ENCODE measurements at regions not wholly inside any gene's neighbourhood (a gene's known extent, or its start where the extent isn't known, plus 50 kb on each side); places are given as distances from the start of the nearest gene placed in this dataset.

DNA sequence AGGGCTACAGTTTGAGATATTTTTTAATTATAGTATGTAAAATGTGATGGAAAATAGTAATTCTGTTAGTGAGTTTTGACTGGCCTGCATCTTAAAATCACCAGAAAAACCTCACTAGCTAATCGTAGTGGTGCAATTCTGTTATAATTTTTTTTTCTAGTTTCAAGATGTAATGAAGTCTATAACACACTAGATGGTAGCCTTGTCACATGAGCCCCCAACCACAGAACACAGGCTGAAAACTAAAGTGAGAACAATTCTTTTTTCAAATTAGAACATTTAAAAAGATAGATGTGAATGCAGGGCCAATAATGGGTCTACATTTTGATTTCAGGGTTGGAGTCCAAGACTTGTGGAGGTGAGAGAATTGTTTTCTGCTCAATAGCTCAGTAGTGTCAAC, 83.3 kb upstream of the KCNH8 start:
- Histone ChIP-seq H3K4me3 (ENCODE audit: low read depth, low read length, poor library complexity, severe bottlenecking) (no peak overlapping the region), H3K27me3 (replicated peaks; ENCODE audit: insufficient read depth, low read depth, low read length, poor library complexity) (no peaks in the 10 kb centered on the region), H3K4me1 (ENCODE audit: insufficient read depth, low read length, poor library complexity, severe bottlenecking) (no peaks in the 10 kb centered on the region), H3K36me3 (ENCODE audit: insufficient read depth, low read length, poor library complexity, severe bottlenecking) (no peaks in the 10 kb centered on the region), H3K27ac (ENCODE audit: low read depth, low read length, poor library complexity, severe bottlenecking) (no peak overlapping the region), H3K9me3 (ENCODE audit: low read depth, low read length, poor library complexity, severe bottlenecking) (no peaks in the 10 kb centered on the region)
- no peak for TF ChIP-seq EZH2 (IDR thresholded peaks at IDR 0.05; ENCODE audit: borderline replicate concordance, low read depth, low read length, poor library complexity, severe bottlenecking)
- TF ChIP-seq, protein P1, sequence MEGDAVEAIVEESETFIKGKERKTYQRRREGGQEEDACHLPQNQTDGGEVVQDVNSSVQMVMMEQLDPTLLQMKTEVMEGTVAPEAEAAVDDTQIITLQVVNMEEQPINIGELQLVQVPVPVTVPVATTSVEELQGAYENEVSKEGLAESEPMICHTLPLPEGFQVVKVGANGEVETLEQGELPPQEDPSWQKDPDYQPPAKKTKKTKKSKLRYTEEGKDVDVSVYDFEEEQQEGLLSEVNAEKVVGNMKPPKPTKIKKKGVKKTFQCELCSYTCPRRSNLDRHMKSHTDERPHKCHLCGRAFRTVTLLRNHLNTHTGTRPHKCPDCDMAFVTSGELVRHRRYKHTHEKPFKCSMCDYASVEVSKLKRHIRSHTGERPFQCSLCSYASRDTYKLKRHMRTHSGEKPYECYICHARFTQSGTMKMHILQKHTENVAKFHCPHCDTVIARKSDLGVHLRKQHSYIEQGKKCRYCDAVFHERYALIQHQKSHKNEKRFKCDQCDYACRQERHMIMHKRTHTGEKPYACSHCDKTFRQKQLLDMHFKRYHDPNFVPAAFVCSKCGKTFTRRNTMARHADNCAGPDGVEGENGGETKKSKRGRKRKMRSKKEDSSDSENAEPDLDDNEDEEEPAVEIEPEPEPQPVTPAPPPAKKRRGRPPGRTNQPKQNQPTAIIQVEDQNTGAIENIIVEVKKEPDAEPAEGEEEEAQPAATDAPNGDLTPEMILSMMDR (conservative IDR thresholded peaks at IDR 0.05; ENCODE audit: low read depth, low read length), result peak; percentile 29; the same call in 1 of the 2 replicates
- ChIA-PET POLR2A (ENCODE audit: low non-redundant PET) (no interaction called here), CTCF (no interaction called here)
- DNase-seq (ENCODE audit: low spot score), result peak; percentile 3
- BruUV-seq (replicated peaks), result no TSS peak
- intact Hi-C loops (cut with micrococcal nuclease; ENCODE audit: unreplicated experiment), result loop anchor here (2.0 to 5.0 kb wide), 3 partner anchors 282 to 802 kb away; no protein-coding TSS in a partner anchor

DNA sequence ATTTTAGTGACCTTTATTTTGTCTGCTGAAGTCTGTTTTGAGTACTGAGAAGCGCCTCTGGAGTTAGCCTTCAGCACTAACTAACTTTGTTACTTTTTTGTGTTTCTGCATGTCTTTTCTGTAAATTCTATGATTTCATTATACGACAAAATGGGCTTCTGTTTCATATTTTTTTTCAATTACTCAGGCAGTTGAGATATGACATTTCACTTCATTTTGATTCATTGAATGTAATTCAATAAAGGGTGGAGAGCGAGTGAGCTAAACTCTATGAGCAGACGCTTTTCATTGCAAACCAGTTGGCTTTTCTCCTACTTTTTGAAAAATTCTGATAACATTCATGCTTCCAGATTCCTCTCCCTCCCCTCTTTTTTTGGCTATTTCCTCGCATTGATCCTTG, 84.4 kb upstream of the KCNH8 start:
- intact Hi-C loops (cut with micrococcal nuclease; ENCODE audit: unreplicated experiment), result loop anchor here (2.0 kb wide), 1 partner anchor 479 kb away; no protein-coding TSS in a partner anchor
- H3K4me1 ChIP-seq (ENCODE audit: insufficient read depth, low read length, poor library complexity, severe bottlenecking), result no peaks in the 10 kb centered on the region
- TF ChIP-seq, protein P1 (conservative IDR thresholded peaks at IDR 0.05; ENCODE audit: low read depth, low read length), result no peak
- no peak for TF ChIP-seq EZH2 (IDR thresholded peaks at IDR 0.05; ENCODE audit: borderline replicate concordance, low read depth, low read length, poor library complexity, severe bottlenecking)
- DNase-seq (ENCODE audit: low spot score), result no peak
- BruUV-seq (replicated peaks), result no TSS peak
- no peaks in the 10 kb centered on the region for H3K27me3 ChIP-seq (replicated peaks; ENCODE audit: insufficient read depth, low read depth, low read length, poor library complexity)
- H3K9me3 ChIP-seq (ENCODE audit: low read depth, low read length, poor library complexity, severe bottlenecking), result no peaks in the 10 kb centered on the region
- H3K27ac ChIP-seq (ENCODE audit: low read depth, low read length, poor library complexity, severe bottlenecking), result no peak overlapping the region
- POLR2A ChIA-PET (ENCODE audit: low non-redundant PET), result no interaction called here
- H3K4me3 ChIP-seq (ENCODE audit: low read depth, low read length, poor library complexity, severe bottlenecking), result no peak overlapping the region
- CTCF ChIA-PET, result no interaction called here
- H3K36me3 ChIP-seq (ENCODE audit: insufficient read depth, low read length, poor library complexity, severe bottlenecking), result no peaks in the 10 kb centered on the region

DNA sequence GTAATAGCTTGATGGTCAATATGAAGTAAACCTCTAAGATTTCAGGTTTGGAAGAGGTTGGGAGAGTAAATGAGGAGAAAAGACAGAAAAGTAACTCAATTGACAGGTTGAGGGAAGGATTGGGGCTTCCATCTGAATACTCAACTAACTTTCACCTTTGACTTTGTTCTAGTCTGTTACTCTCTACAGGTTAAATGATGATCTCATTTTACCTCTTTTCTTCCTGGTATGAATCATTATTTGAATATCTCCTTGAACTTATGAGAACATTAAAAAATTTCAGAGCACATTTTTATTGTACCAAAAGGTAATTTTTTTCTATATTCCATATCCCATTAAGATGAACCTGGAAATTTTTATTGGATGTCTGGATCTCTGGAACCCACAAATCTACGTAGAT, 87.9 kb upstream of the KCNH8 start:
- POLR2A ChIA-PET (ENCODE audit: low non-redundant PET), result no interaction called here
- DNase-seq (ENCODE audit: low spot score), result no peak
- no peak overlapping the region for H3K27ac ChIP-seq (ENCODE audit: low read depth, low read length, poor library complexity, severe bottlenecking)
- no peak overlapping the region for H3K4me3 ChIP-seq (ENCODE audit: low read depth, low read length, poor library complexity, severe bottlenecking)
- H3K36me3 ChIP-seq (ENCODE audit: insufficient read depth, low read length, poor library complexity, severe bottlenecking), result no peaks in the 10 kb centered on the region
- TF ChIP-seq, protein P1 (conservative IDR thresholded peaks at IDR 0.05; ENCODE audit: low read depth, low read length), result no peak
- TF ChIP-seq EZH2 (IDR thresholded peaks at IDR 0.05; ENCODE audit: borderline replicate concordance, low read depth, low read length, poor library complexity, severe bottlenecking), result no peak
- H3K4me1 ChIP-seq (ENCODE audit: insufficient read depth, low read length, poor library complexity, severe bottlenecking), result no peaks in the 10 kb centered on the region
- no TSS peak for BruUV-seq (replicated peaks)
- no peaks in the 10 kb centered on the region for H3K27me3 ChIP-seq (replicated peaks; ENCODE audit: insufficient read depth, low read depth, low read length, poor library complexity)
- no peaks in the 10 kb centered on the region for H3K9me3 ChIP-seq (ENCODE audit: low read depth, low read length, poor library complexity, severe bottlenecking)
- intact Hi-C loops (cut with micrococcal nuclease; ENCODE audit: unreplicated experiment), result no loop called here
- CTCF ChIA-PET, result no interaction called here
